Adrenal gland (tissue), 9 donors: ENCODE measurements at regions not wholly inside any gene's neighbourhood (a gene's known extent, or its start where the extent isn't known, plus 50 kb on each side); places are given as distances from the start of the nearest gene placed in this dataset.

Experiments
- DNase-seq, 7 donors: peaks; one replicate each; pipeline ENCODE4 v3.0.0-alpha.2; 2019 to 2020
- H3K27ac ChIP-seq, 5 donors: fragments of 200-600 bp; sonication (generic) in 4 of 5; 1 replicate in 3 of 5; 2 replicates in 2 of 5; pipeline versions ENCODE4 v1.5.1 to v1.8.0; 2016 to 2020; ENCODE audit warnings: mild to moderate bottlenecking in 1 of 5
- H3K27me3 ChIP-seq: fragments of 200-600 bp; 2 replicates; pipeline ENCODE4 v1.8.0; 2021
- H3K36me3 ChIP-seq, 2 donors: fragments of 200-600 bp; replicated peaks in 1 of 2; 1 replicate in 1 of 2; 2 replicates in 1 of 2; pipeline versions ENCODE4 v1.5.1 to v1.8.0; 2018 to 2022
- H3K4me1 ChIP-seq, 2 donors: fragments of 200-600 bp; replicated peaks in 1 of 2; 1 replicate in 1 of 2; 2 replicates in 1 of 2; pipeline versions ENCODE4 v1.5.1 to v1.8.0; 2018 to 2021
- H3K4me3 ChIP-seq, 4 donors: fragments of 200-600 bp; sonication (generic) in 3 of 4; one replicate each; pipeline ENCODE4 v1.5.1; 2016 to 2018
- H3K9me3 ChIP-seq, 3 donors: fragments of 200-600 bp; sonication (generic) in 1 of 3; replicated peaks in 1 of 3; 1 replicate in 2 of 3; 2 replicates in 1 of 3; pipeline versions ENCODE4 v1.5.1 to v1.8.0; 2016 to 2021
- CTCF ChIP-seq, 6 experiments: fragments of 450-650 bp in 4 of 6; fragments of 200-600 bp in 2 of 6; sonication (generic) in 1 of 6; IDR thresholded peaks; 1 replicate in 5 of 6; 2 replicates in 1 of 6; pipeline versions ENCODE4 v1.5.1 to v1.8.0; 2016 to 2021; ENCODE audit warnings: antibody characterized with exemption in 6 of 6, mild to moderate bottlenecking in 2 of 6, moderate library complexity in 1 of 6
- POLR2A ChIP-seq, 2 donors: fragments of 450-650 bp; IDR thresholded peaks; one replicate each; pipeline ENCODE4 v1.6.1; 2017; ENCODE audit warnings: antibody characterized with exemption in 2 of 2, mild to moderate bottlenecking in 2 of 2, moderate library complexity in 1 of 2
- WGBS, 4 donors: extraction: QIAGEN DNeasy Blood & Tissue Kit in 2 of 4; methylation state at CpG; one replicate each; pipeline versions ENCODE4 v1.1.5 to v1.1.7; 2013 to 2017; 5-methylcytosine and 5-hydroxymethylcytosine counted together
- intact Hi-C, 2 donors: fragments of 100-400 bp; cut with DNase I; formaldehyde crosslinking; loops; one replicate each; pipeline versions ENCODE4 v1.14.1 to v1.15.0; 2022 to 2023
- donor health status: healthy with polysubstance abuse.
- donor health status: Bipolar disorder and iron deficiency.
- donor health status: DM: yes; HTN: yes; CAD: no.
- donor health status: DM: no; HTN: no; CAD: no.
- donor health status: DM: no; HTN: no; CAD: no.

DNA sequence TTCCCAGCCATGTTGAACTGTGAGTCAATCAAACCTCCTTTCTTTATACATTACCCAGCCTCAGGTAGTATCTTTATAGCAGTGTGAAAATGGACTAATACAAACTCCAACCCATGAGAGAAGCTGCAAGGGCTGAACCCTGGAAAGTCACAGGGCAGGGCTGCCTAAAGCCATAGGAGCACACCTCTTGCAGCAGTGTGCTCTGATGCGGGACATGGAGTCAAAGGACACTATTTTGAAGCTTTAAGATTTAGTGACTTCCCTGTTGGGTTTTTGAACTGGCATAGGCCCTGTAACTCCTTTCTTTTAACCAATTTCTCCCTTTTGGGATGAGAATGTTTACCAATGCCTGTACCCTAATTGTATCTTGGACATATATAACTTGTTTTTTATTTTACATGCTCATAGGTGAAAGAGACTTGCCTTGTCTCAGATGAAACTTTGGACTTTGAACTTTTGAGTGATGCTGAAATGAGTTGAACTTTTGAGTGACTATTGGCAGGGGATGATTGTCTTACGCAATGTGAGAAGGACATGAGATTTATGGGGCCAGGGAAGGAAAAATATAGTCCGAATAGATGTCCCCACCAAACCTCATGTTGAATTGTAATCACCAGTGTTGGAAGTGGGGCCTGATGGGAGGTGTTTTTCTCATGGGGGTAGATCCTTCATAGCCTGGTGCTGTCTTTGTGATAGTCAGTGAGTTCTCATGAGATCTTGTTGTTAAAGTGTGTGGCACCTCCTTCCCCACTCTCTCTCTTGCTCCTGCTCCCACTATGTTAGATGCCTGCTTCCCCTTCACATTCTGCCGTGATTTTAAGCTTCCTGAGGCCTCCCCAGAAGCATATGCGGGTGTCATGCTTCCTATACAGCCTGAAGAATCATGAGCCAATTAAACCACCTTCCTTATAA, 159.5 kb upstream of the SPEF2 start:
- H3K36me3 ChIP-seq = peaks cover 0 to 3% of the 10 kb centered on the region in 2 donors
- H3K27ac ChIP-seq = no peak overlapping the region
- H3K4me3 ChIP-seq = no peak overlapping the region
- no peaks in the 10 kb centered on the region for H3K27me3 ChIP-seq
- WGBS, 4 donors = 75 to 80% (median 77%) methylated on average over 5 of the region's 5 CpGs
- no peaks in the 10 kb centered on the region for H3K9me3 ChIP-seq
- intact Hi-C loops = no loop called here
- peaks cover 7 to 16% of the 10 kb centered on the region in 2 donors for H3K4me1 ChIP-seq
- DNase-seq = no peak
- no peak for TF ChIP-seq POLR2A (IDR thresholded peaks at IDR 0.05)
- no peak for TF ChIP-seq CTCF (IDR thresholded peaks at IDR 0.05)

- Histone ChIP-seq H3K27me3 (no peaks in the 10 kb centered on the region), H3K4me3 (no peak overlapping the region), H3K4me1 (peaks cover 7 to 16% of the 10 kb centered on the region in 2 donors), H3K36me3 (peaks cover 0 to 3% of the 10 kb centered on the region in 2 donors), H3K27ac (no peak overlapping the region), H3K9me3 (no peaks in the 10 kb centered on the region)
- intact Hi-C loops = no loop called here
- no peak for DNase-seq
- WGBS, 4 donors = 71 to 84% (median 81%) methylated on average over 1 of the region's 1 CpG
- TF ChIP-seq POLR2A (IDR thresholded peaks at IDR 0.05) (no peak), CTCF (IDR thresholded peaks at IDR 0.05) (no peak)
Measured at GRCh38 chr5:35456506-35456905, 161.2 kb upstream of the SPEF2 start.

- Histone ChIP-seq H3K27me3 (no peaks in the 10 kb centered on the region), H3K9me3 (no peaks in the 10 kb centered on the region), H3K4me1 (peaks cover 0 to 3% of the 10 kb centered on the region in 2 donors), H3K36me3 (no peaks in the 10 kb centered on the region), H3K27ac (no peak overlapping the region), H3K4me3 (no peak overlapping the region)
- WGBS, 4 donors = 71 to 81% (median 75%) methylated on average over 3 of the region's 3 CpGs
- intact Hi-C loops = no loop called here
- no peak for DNase-seq
- TF ChIP-seq CTCF (IDR thresholded peaks at IDR 0.05) (no peak), POLR2A (IDR thresholded peaks at IDR 0.05) (no peak)
Measured at GRCh38 chr5:35454011-35454525, 163.6 kb upstream of the SPEF2 start.

GRCh38 chr5:35443803-35444595, 173.7 kb upstream of the SPEF2 start:
- H3K27ac ChIP-seq = no peak overlapping the region
- H3K36me3 ChIP-seq = no peaks in the 10 kb centered on the region
- intact Hi-C loops = loop anchor here in 1 of 2 donors (10.0 kb wide), 1 partner anchor 349 kb away; no protein-coding TSS in a partner anchor
- no peak for TF ChIP-seq POLR2A (IDR thresholded peaks at IDR 0.05)
- H3K9me3 ChIP-seq = no peaks in the 10 kb centered on the region
- no peak overlapping the region for H3K4me3 ChIP-seq
- 90 to 100% (median 96%) methylated on average over 4 to 5 of the region's 5 CpGs for WGBS, 4 donors
- DNase-seq = peak in 4 of 7 donors; percentile 12 to 31 (median 22)
- no peaks in the 10 kb centered on the region for H3K4me1 ChIP-seq
- no peaks in the 10 kb centered on the region for H3K27me3 ChIP-seq
